Activated CD4-positive, alpha-beta T cell treated with anti-CD3 and anti-CD28 coated beads, Interleukin-2, amount 50 U/mL, for 4 hours (primary cell): ENCODE measurements at regions not wholly inside any gene's neighbourhood (a gene's known extent, or its start where the extent isn't known, plus 50 kb on each side); places are given as distances from the start of the nearest gene placed in this dataset.

Source experiments
- DNase-seq, 2 experiments: peaks; one replicate each; pipeline ENCODE4 v3.0.0-alpha.2; 2020

- no peak for DNase-seq
These were observed 141.8 kb upstream of the NALF2 start for GRCh38 chrX:69362354-69362753.

- DNase-seq: no peak
These were observed 142.7 kb upstream of the NALF2 start for GRCh38 chrX:69361311-69361845.

GRCh38 chrX:69357317-69357716 is 146.8 kb upstream of the NALF2 start:
- DNase-seq: no peak

- DNase-seq: no peak
These were observed 159.6 kb upstream of the PJA1 start for GRCh38 chrX:69324851-69325250.

GRCh38 chrX:69323786-69324720 is 158.8 kb upstream of the PJA1 start:
- no peak for DNase-seq

GRCh38 chrX:69321789-69322188 is 156.5 kb upstream of the PJA1 start:
- DNase-seq: no peak

GRCh38 chrX:69321006-69321655 is 155.9 kb upstream of the PJA1 start:
- no peak for DNase-seq

GRCh38 chrX:69320116-69320515 is 154.9 kb upstream of the PJA1 start:
- DNase-seq: no peak

- no peak for DNase-seq
These were observed 154.1 kb upstream of the PJA1 start for GRCh38 chrX:69319376-69319775.

- DNase-seq: no peak
These were observed 153.5 kb upstream of the PJA1 start for GRCh38 chrX:69318651-69319340.

GRCh38 chrX:69317721-69318120 is 152.5 kb upstream of the PJA1 start:
- no peak for DNase-seq

GRCh38 chrX:69314436-69315348 is 149.4 kb upstream of the PJA1 start:
- DNase-seq: no peak

- no peak for DNase-seq
These were observed 148.5 kb upstream of the PJA1 start for GRCh38 chrX:69313617-69314290.

- no peak for DNase-seq
These were observed 146.8 kb upstream of the PJA1 start for GRCh38 chrX:69311936-69312670.

- no peak for DNase-seq
These were observed 144.0 kb upstream of the PJA1 start for GRCh38 chrX:69309074-69309792.

- DNase-seq: no peak
These were observed 142.5 kb upstream of the PJA1 start for GRCh38 chrX:69307756-69308155.

GRCh38 chrX:69307029-69307428 is 141.8 kb upstream of the PJA1 start:
- DNase-seq: no peak

GRCh38 chrX:69306063-69306404 is 140.8 kb upstream of the PJA1 start:
- DNase-seq: no peak

GRCh38 chrX:69305333-69306062 is 140.2 kb upstream of the PJA1 start:
- no peak for DNase-seq

- no peak for DNase-seq
These were observed 138.0 kb upstream of the PJA1 start for GRCh38 chrX:69303231-69303630.
